ENCODE measurements at regions not wholly inside any gene's neighbourhood (a gene's known extent, or its start where the extent isn't known, plus 50 kb on each side); places are given as distances from the start of the nearest gene placed in this dataset.

DNA sequence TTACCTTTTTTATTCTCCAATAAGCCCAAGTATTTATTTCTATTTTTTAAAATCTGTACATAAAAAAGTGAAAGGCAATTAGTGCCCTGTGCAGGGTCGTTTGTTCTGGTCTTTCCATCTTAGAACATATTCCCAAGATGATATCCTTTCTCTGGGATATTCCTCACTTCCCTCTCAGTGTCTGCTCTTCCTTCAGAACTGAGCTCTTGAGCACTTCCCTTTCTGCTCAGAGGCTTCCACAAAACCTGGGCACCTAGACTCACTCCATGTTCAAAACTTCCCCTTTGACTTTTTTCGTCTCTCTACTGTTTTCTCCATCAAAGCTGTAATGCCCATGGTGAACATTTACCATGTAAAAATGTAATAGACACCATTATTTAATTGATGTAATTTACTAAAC lies 296.5 kb upstream of the TCF4 start:
- Histone ChIP-seq H3K9ac (ENCODE audit: low read length) (no peak overlapping the region), H3K79me2 (ENCODE audit: insufficient read depth, low read length) (no peaks in the 10 kb centered on the region), H3K4me1 (ENCODE audit: insufficient read depth, low read length) (no peaks in the 10 kb centered on the region), H3K4me3 (ENCODE audit: insufficient read depth, low read depth, low read length) (no peak overlapping the region), H3K36me3 (ENCODE audit: insufficient read depth, low read length) (no peaks in the 10 kb centered on the region), H3K4me2 (ENCODE audit: low read length) (no peak overlapping the region), H3K27ac (ENCODE audit: low read depth, low read length) (no peak overlapping the region), H3K9me3 (ENCODE audit: insufficient read depth, low read depth, low read length) (no peaks in the 10 kb centered on the region), H4K20me1 (ENCODE audit: insufficient read depth, low read length) (no peaks in the 10 kb centered on the region), H3K27me3 (ENCODE audit: insufficient read depth, low read length) (no peaks in the 10 kb centered on the region), H2AFZ (ENCODE audit: low read depth, low read length) (no peak overlapping the region)
- H3K27me3 Mint-ChIP-seq (ENCODE audit: low read depth, unreplicated experiment), result no peaks in the 10 kb centered on the region
- no peak for DNase-seq (ENCODE audit: low read depth)
- H3K4me3 Mint-ChIP-seq (ENCODE audit: unreplicated experiment), result no peak overlapping the region
- no peaks in the 10 kb centered on the region for H3K9me3 Mint-ChIP-seq (ENCODE audit: unreplicated experiment)
- H3K27ac Mint-ChIP-seq (ENCODE audit: unreplicated experiment), result no peak overlapping the region
- FAIRE-seq, result no peak
- TF ChIP-seq EZH2 (IDR thresholded peaks at IDR 0.05; ENCODE audit: insufficient read depth, low read length) (no peak), CTCF (IDR thresholded peaks at IDR 0.05; ENCODE audit: insufficient read depth, low read depth, low read length) (no peak)
- no peaks in the 10 kb centered on the region for H3K36me3 Mint-ChIP-seq (ENCODE audit: low read depth, unreplicated experiment)
- peaks cover 5% of the 10 kb centered on the region for H3K4me1 Mint-ChIP-seq (ENCODE audit: low read depth, unreplicated experiment)

GRCh38 chr18:55880617-55881016 lies 292.6 kb upstream of the TCF4 start:
- Mint-ChIP-seq H3K36me3 (ENCODE audit: low read depth, unreplicated experiment) (no peaks in the 10 kb centered on the region), H3K27ac (ENCODE audit: unreplicated experiment) (peak overlapping the region; percentile 41), H3K4me3 (ENCODE audit: unreplicated experiment) (no peak overlapping the region), H3K4me1 (ENCODE audit: low read depth, unreplicated experiment) (peaks cover 28% of the 10 kb centered on the region), H3K9me3 (ENCODE audit: unreplicated experiment) (no peaks in the 10 kb centered on the region), H3K27me3 (ENCODE audit: low read depth, unreplicated experiment) (no peaks in the 10 kb centered on the region)
- H3K4me2 ChIP-seq (ENCODE audit: low read length), result no peak overlapping the region
- no peak for FAIRE-seq
- no peak overlapping the region for H3K4me3 ChIP-seq (ENCODE audit: insufficient read depth, low read depth, low read length)
- H2AFZ ChIP-seq (ENCODE audit: low read depth, low read length), result no peak overlapping the region
- H3K9ac ChIP-seq (ENCODE audit: low read length), result no peak overlapping the region
- TF ChIP-seq EZH2 (IDR thresholded peaks at IDR 0.05; ENCODE audit: insufficient read depth, low read length), result no peak
- TF ChIP-seq CTCF (IDR thresholded peaks at IDR 0.05; ENCODE audit: insufficient read depth, low read depth, low read length), result no peak
- H3K4me1 ChIP-seq (ENCODE audit: insufficient read depth, low read length), result no peaks in the 10 kb centered on the region
- H3K27me3 ChIP-seq (ENCODE audit: insufficient read depth, low read length), result no peaks in the 10 kb centered on the region
- no peaks in the 10 kb centered on the region for H4K20me1 ChIP-seq (ENCODE audit: insufficient read depth, low read length)
- H3K9me3 ChIP-seq (ENCODE audit: insufficient read depth, low read depth, low read length), result no peaks in the 10 kb centered on the region
- DNase-seq (ENCODE audit: low read depth), result no peak
- no peak overlapping the region for H3K27ac ChIP-seq (ENCODE audit: low read depth, low read length)
- H3K79me2 ChIP-seq (ENCODE audit: insufficient read depth, low read length), result no peaks in the 10 kb centered on the region
- no peaks in the 10 kb centered on the region for H3K36me3 ChIP-seq (ENCODE audit: insufficient read depth, low read length)

DNA sequence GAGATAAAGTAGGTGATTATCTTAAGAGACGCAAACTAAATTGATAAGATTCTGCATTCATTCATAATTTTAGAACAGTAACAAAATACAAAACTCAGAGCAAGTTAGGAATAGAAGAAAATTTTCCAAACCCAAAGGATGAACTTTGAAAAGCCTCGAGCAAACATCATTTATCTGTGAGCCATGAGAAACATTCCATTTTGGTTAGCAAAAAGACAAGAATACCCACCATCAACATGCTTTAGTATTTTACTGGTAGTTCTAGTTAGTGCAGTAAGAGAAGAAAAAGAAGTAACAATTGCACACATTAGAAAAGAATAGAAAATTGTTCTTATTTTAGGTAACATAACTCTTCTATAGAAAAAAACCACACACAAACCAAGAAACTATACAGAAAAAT lies 291.3 kb upstream of the TCF4 start:
- H3K27me3 ChIP-seq (ENCODE audit: insufficient read depth, low read length), result no peaks in the 10 kb centered on the region
- DNase-seq (ENCODE audit: low read depth), result peak; percentile 73
- Mint-ChIP-seq H3K27ac (ENCODE audit: unreplicated experiment) (peak overlapping the region; percentile 90), H3K4me3 (ENCODE audit: unreplicated experiment) (no peak overlapping the region), H3K36me3 (ENCODE audit: low read depth, unreplicated experiment) (no peaks in the 10 kb centered on the region), H3K9me3 (ENCODE audit: unreplicated experiment) (no peaks in the 10 kb centered on the region), H3K4me1 (ENCODE audit: low read depth, unreplicated experiment) (peaks cover 32% of the 10 kb centered on the region), H3K27me3 (ENCODE audit: low read depth, unreplicated experiment) (no peaks in the 10 kb centered on the region)
- H3K27ac ChIP-seq (ENCODE audit: low read depth, low read length), result no peak overlapping the region
- no peaks in the 10 kb centered on the region for H3K9me3 ChIP-seq (ENCODE audit: insufficient read depth, low read depth, low read length)
- H3K4me1 ChIP-seq (ENCODE audit: insufficient read depth, low read length), result no peaks in the 10 kb centered on the region
- no peak overlapping the region for H3K9ac ChIP-seq (ENCODE audit: low read length)
- TF ChIP-seq CTCF (IDR thresholded peaks at IDR 0.05; ENCODE audit: insufficient read depth, low read depth, low read length) (no peak), EZH2 (IDR thresholded peaks at IDR 0.05; ENCODE audit: insufficient read depth, low read length) (no peak)
- no peaks in the 10 kb centered on the region for H3K36me3 ChIP-seq (ENCODE audit: insufficient read depth, low read length)
- no peak overlapping the region for H3K4me3 ChIP-seq (ENCODE audit: insufficient read depth, low read depth, low read length)
- no peak overlapping the region for H3K4me2 ChIP-seq (ENCODE audit: low read length)
- no peak overlapping the region for H2AFZ ChIP-seq (ENCODE audit: low read depth, low read length)
- no peak for FAIRE-seq
- H4K20me1 ChIP-seq (ENCODE audit: insufficient read depth, low read length), result no peaks in the 10 kb centered on the region
- H3K79me2 ChIP-seq (ENCODE audit: insufficient read depth, low read length), result no peaks in the 10 kb centered on the region
